ENCODE measurements at regions not wholly inside any gene's neighbourhood (a gene's known extent, or its start where the extent isn't known, plus 50 kb on each side); places are given as distances from the start of the nearest gene placed in this dataset.

GRCh38 chr10:24113901-24114300 lies 95.0 kb upstream of the KIAA1217 start:
- intact Hi-C loops (cut with micrococcal nuclease), result no loop called here
- Histone ChIP-seq H3K9me2 (replicated peaks; ENCODE audit: low read length) (no peaks in the 10 kb centered on the region), H3K27ac (ENCODE audit: low read length) (no peak overlapping the region), H3K36me3 (ENCODE audit: low read depth, low read length) (no peaks in the 10 kb centered on the region), H3K9ac (ENCODE audit: low read length) (no peak overlapping the region), H4K20me1 (ENCODE audit: low read length) (no peaks in the 10 kb centered on the region), H3K27me3 (ENCODE audit: low read length) (peaks cover 18% of the 10 kb centered on the region), H3K4me1 (ENCODE audit: insufficient read depth, low read length) (no peaks in the 10 kb centered on the region), H3K4me2 (ENCODE audit: low read length) (no peak overlapping the region), H3K9me3 (ENCODE audit: low read length) (no peaks in the 10 kb centered on the region), H3F3A (ENCODE audit: low read length, unreplicated experiment) (no peaks in the 10 kb centered on the region), H3K4me3 (ENCODE audit: low read length) (no peak overlapping the region), H3K79me2 (ENCODE audit: low read length) (no peaks in the 10 kb centered on the region), H2AFZ (ENCODE audit: low read length) (no peak overlapping the region)
- ATAC-seq (no peak), DNase-seq (no peak)
- no peak for TF ChIP-seq CTCF (conservative IDR thresholded peaks at IDR 0.05; ENCODE audit: low read depth, low read length)
- TF ChIP-seq EZH2phosphoT487 (IDR thresholded peaks at IDR 0.05; ENCODE audit: borderline replicate concordance, low read length), result no peak
- TF ChIP-seq EZH2 (IDR thresholded peaks at IDR 0.05; ENCODE audit: low read length, unreplicated experiment), result no peak
- POLR2A ChIA-PET (ENCODE audit: unreplicated experiment), result no interaction called here
- BruUV-seq (replicated peaks), result no TSS peak
- CTCF ChIA-PET, result no interaction called here

GRCh38 chr10:24114556-24114955 lies 94.4 kb upstream of the KIAA1217 start:
- TF ChIP-seq CTCF (conservative IDR thresholded peaks at IDR 0.05; ENCODE audit: low read depth, low read length) (no peak), EZH2phosphoT487 (IDR thresholded peaks at IDR 0.05; ENCODE audit: borderline replicate concordance, low read length) (no peak), EZH2 (IDR thresholded peaks at IDR 0.05; ENCODE audit: low read length, unreplicated experiment) (no peak)
- Histone ChIP-seq H3K27me3 (ENCODE audit: low read length) (peaks cover 24% of the 10 kb centered on the region), H3K4me1 (ENCODE audit: insufficient read depth, low read length) (no peaks in the 10 kb centered on the region), H3K27ac (ENCODE audit: low read length) (no peak overlapping the region), H4K20me1 (ENCODE audit: low read length) (no peaks in the 10 kb centered on the region), H3K36me3 (ENCODE audit: low read depth, low read length) (no peaks in the 10 kb centered on the region), H3K9ac (ENCODE audit: low read length) (no peak overlapping the region), H3K4me3 (ENCODE audit: low read length) (no peak overlapping the region), H3K9me2 (replicated peaks; ENCODE audit: low read length) (no peaks in the 10 kb centered on the region), H3K79me2 (ENCODE audit: low read length) (no peaks in the 10 kb centered on the region), H3K4me2 (ENCODE audit: low read length) (no peak overlapping the region), H2AFZ (ENCODE audit: low read length) (no peak overlapping the region), H3K9me3 (ENCODE audit: low read length) (no peaks in the 10 kb centered on the region), H3F3A (ENCODE audit: low read length, unreplicated experiment) (no peaks in the 10 kb centered on the region)
- BruUV-seq (replicated peaks), result no TSS peak
- ATAC-seq, result no peak
- ChIA-PET CTCF (no interaction called here), POLR2A (ENCODE audit: unreplicated experiment) (no interaction called here)
- intact Hi-C loops (cut with micrococcal nuclease), result no loop called here
- DNase-seq, result no peak

- ChIA-PET CTCF (no interaction called here), POLR2A (ENCODE audit: unreplicated experiment) (no interaction called here)
- Histone ChIP-seq H3K9ac (ENCODE audit: low read length) (no peak overlapping the region), H3K27ac (ENCODE audit: low read length) (no peak overlapping the region), H4K20me1 (ENCODE audit: low read length) (no peaks in the 10 kb centered on the region), H3K4me1 (ENCODE audit: insufficient read depth, low read length) (no peaks in the 10 kb centered on the region), H3F3A (ENCODE audit: low read length, unreplicated experiment) (no peaks in the 10 kb centered on the region), H3K4me3 (ENCODE audit: low read length) (no peak overlapping the region), H3K79me2 (ENCODE audit: low read length) (no peaks in the 10 kb centered on the region), H3K36me3 (ENCODE audit: low read depth, low read length) (no peaks in the 10 kb centered on the region), H3K4me2 (ENCODE audit: low read length) (no peak overlapping the region), H3K9me3 (ENCODE audit: low read length) (no peaks in the 10 kb centered on the region), H3K27me3 (ENCODE audit: low read length) (peaks cover 28% of the 10 kb centered on the region), H2AFZ (ENCODE audit: low read length) (no peak overlapping the region), H3K9me2 (replicated peaks; ENCODE audit: low read length) (no peaks in the 10 kb centered on the region)
- ATAC-seq (no peak), DNase-seq (no peak)
- no TSS peak for BruUV-seq (replicated peaks)
- intact Hi-C loops (cut with micrococcal nuclease), result no loop called here
- TF ChIP-seq CTCF (conservative IDR thresholded peaks at IDR 0.05; ENCODE audit: low read depth, low read length) (no peak), EZH2 (IDR thresholded peaks at IDR 0.05; ENCODE audit: low read length, unreplicated experiment) (no peak), EZH2phosphoT487 (IDR thresholded peaks at IDR 0.05; ENCODE audit: borderline replicate concordance, low read length) (no peak)
Observed at GRCh38 chr10:24115403-24115802, 93.5 kb upstream of the KIAA1217 start.
